ENCODE measurements at regions not wholly inside any gene's neighbourhood (a gene's known extent, or its start where the extent isn't known, plus 50 kb on each side); places are given as distances from the start of the nearest gene placed in this dataset.

GRCh38 chr9:26605367-26605766 is 287.2 kb downstream of the CAAP1 start:
- Histone ChIP-seq H3K4me3 (ENCODE audit: low read depth, low read length) (no peak overlapping the region), H3K36me3 (ENCODE audit: control insufficient read depth, insufficient read depth, low read length) (no peaks in the 10 kb centered on the region), H3K27me3 (ENCODE audit: control insufficient read depth, insufficient read depth, low read length) (no peaks in the 10 kb centered on the region)
- no peak for TF ChIP-seq CTCF (IDR thresholded peaks at IDR 0.05; ENCODE audit: insufficient read depth, low read length, poor library complexity, severe bottlenecking)
- no peak for DNase-seq (ENCODE audit: low read depth)

- no peak overlapping the region for H3K4me3 ChIP-seq (ENCODE audit: low read depth, low read length)
- TF ChIP-seq CTCF (IDR thresholded peaks at IDR 0.05; ENCODE audit: insufficient read depth, low read length, poor library complexity, severe bottlenecking) = no peak
- H3K36me3 ChIP-seq (ENCODE audit: control insufficient read depth, insufficient read depth, low read length) = no peaks in the 10 kb centered on the region
- DNase-seq (ENCODE audit: low read depth) = no peak
- H3K27me3 ChIP-seq (ENCODE audit: control insufficient read depth, insufficient read depth, low read length) = no peaks in the 10 kb centered on the region
Observed at GRCh38 chr9:26604076-26604662, 288.4 kb downstream of the CAAP1 start.

- Histone ChIP-seq H3K4me3 (ENCODE audit: low read depth, low read length) (no peak overlapping the region), H3K36me3 (ENCODE audit: control insufficient read depth, insufficient read depth, low read length) (no peaks in the 10 kb centered on the region), H3K27me3 (ENCODE audit: control insufficient read depth, insufficient read depth, low read length) (no peaks in the 10 kb centered on the region)
- DNase-seq (ENCODE audit: low read depth) = no peak
- no peak for TF ChIP-seq CTCF (IDR thresholded peaks at IDR 0.05; ENCODE audit: insufficient read depth, low read length, poor library complexity, severe bottlenecking)
Observed at GRCh38 chr9:26603617-26604016, 289.0 kb downstream of the CAAP1 start.

- H3K27me3 ChIP-seq (ENCODE audit: control insufficient read depth, insufficient read depth, low read length) = no peaks in the 10 kb centered on the region
- TF ChIP-seq CTCF (IDR thresholded peaks at IDR 0.05; ENCODE audit: insufficient read depth, low read length, poor library complexity, severe bottlenecking) = no peak
- no peak overlapping the region for H3K4me3 ChIP-seq (ENCODE audit: low read depth, low read length)
- no peak for DNase-seq (ENCODE audit: low read depth)
- no peaks in the 10 kb centered on the region for H3K36me3 ChIP-seq (ENCODE audit: control insufficient read depth, insufficient read depth, low read length)
Observed at GRCh38 chr9:26597542-26598149, 295.0 kb downstream of the CAAP1 start.

- TF ChIP-seq CTCF (IDR thresholded peaks at IDR 0.05; ENCODE audit: insufficient read depth, low read length, poor library complexity, severe bottlenecking) = no peak
- no peak for DNase-seq (ENCODE audit: low read depth)
- Histone ChIP-seq H3K4me3 (ENCODE audit: low read depth, low read length) (no peak overlapping the region), H3K27me3 (ENCODE audit: control insufficient read depth, insufficient read depth, low read length) (no peaks in the 10 kb centered on the region), H3K36me3 (ENCODE audit: control insufficient read depth, insufficient read depth, low read length) (no peaks in the 10 kb centered on the region)
Observed at GRCh38 chr9:26579056-26579455, 313.5 kb downstream of the CAAP1 start.

GRCh38 chr9:26574898-26575440 is 317.6 kb downstream of the CAAP1 start:
- Histone ChIP-seq H3K4me3 (ENCODE audit: low read depth, low read length) (no peak overlapping the region), H3K27me3 (ENCODE audit: control insufficient read depth, insufficient read depth, low read length) (no peaks in the 10 kb centered on the region), H3K36me3 (ENCODE audit: control insufficient read depth, insufficient read depth, low read length) (no peaks in the 10 kb centered on the region)
- TF ChIP-seq CTCF (IDR thresholded peaks at IDR 0.05; ENCODE audit: insufficient read depth, low read length, poor library complexity, severe bottlenecking) = no peak
- DNase-seq (ENCODE audit: low read depth) = no peak

Measured in kidney epithelial cell (primary cell).